Tibial nerve (tissue), 4 donors: ENCODE measurements at regions not wholly inside any gene's neighbourhood (a gene's known extent, or its start where the extent isn't known, plus 50 kb on each side); places are given as distances from the start of the nearest gene placed in this dataset.

ENCODE experiments used
- CTCF ChIP-seq, 5 experiments: fragments of 200-600 bp in 3 of 5; fragments of 450-650 bp in 2 of 5; sonication (generic) in 3 of 5; IDR thresholded peaks; one replicate each; pipeline ENCODE4 v1.5.1; 2016 to 2019; ENCODE audit warnings: antibody characterized with exemption in 5 of 5, mild to moderate bottlenecking in 3 of 5, moderate library complexity in 2 of 5
- EP300 ChIP-seq, 2 donors: sonication (generic); formaldehyde crosslinking; IDR thresholded peaks; one replicate each; pipeline ENCODE4 v1.6.1; 2017; ENCODE audit warnings: antibody characterized with exemption in 2 of 2, mild to moderate bottlenecking in 1 of 2
- POLR2A ChIP-seq, 2 donors: fragments of 450-650 bp; IDR thresholded peaks; one replicate each; pipeline ENCODE4 v1.6.1; 2017; ENCODE audit warnings: antibody characterized with exemption in 2 of 2, mild to moderate bottlenecking in 2 of 2, moderate library complexity in 2 of 2

- no peak for TF ChIP-seq POLR2A (IDR thresholded peaks at IDR 0.05)
- no peak for TF ChIP-seq CTCF (IDR thresholded peaks at IDR 0.05)
- TF ChIP-seq EP300 (IDR thresholded peaks at IDR 0.05) = no peak
Measured at GRCh38 chr12:127716166-127716565, 550.8 kb upstream of the TMEM132C start.
